ENCODE measurements at regions not wholly inside any gene's neighbourhood (a gene's known extent, or its start where the extent isn't known, plus 50 kb on each side); places are given as distances from the start of the nearest gene placed in this dataset.

- TF ChIP-seq CTCF (conservative IDR thresholded peaks at IDR 0.05): no peak
- no peak for TF ChIP-seq ZFX (IDR thresholded peaks at IDR 0.05)
Measured at GRCh38 chr1:232432313-232432712, 197.6 kb downstream of the SIPA1L2 start.

Measured in C4-2B (cell line).